GM21723 (cell line): ENCODE measurements at regions not wholly inside any gene's neighbourhood (a gene's known extent, or its start where the extent isn't known, plus 50 kb on each side); places are given as distances from the start of the nearest gene placed in this dataset.
A peak's percentile ranks its signal among the peaks of the same experiment; 100 is the strongest.

Experiments
- ATAC-seq: cut with Tn5 transposase; IDR thresholded peaks from one replicate; pipeline ENCODE4 v1.9.1; 2021; ENCODE audit warnings: mild to moderate bottlenecking, moderate library complexity; ENCODE audit not compliant: unreplicated experiment

DNA sequence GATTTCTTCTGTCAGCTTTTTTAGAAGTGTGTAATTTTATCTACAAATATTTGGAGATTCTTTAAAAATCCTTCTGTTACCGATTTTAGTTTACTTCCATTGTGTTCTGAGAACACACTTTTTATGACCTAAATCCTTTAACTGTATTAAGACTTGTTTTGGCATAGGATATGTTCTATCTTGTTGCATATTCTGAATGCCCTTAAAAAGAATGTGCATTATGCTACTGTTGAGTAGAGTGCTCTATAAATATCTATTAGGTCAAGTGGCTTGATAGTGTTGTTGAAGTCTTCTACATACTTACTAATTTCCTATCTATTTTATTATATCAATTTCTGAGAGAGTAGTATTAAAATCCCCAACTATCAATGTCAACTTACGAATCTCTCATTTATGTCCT lies 502.2 kb downstream of the MAFB start:
- ATAC-seq: no peak

DNA sequence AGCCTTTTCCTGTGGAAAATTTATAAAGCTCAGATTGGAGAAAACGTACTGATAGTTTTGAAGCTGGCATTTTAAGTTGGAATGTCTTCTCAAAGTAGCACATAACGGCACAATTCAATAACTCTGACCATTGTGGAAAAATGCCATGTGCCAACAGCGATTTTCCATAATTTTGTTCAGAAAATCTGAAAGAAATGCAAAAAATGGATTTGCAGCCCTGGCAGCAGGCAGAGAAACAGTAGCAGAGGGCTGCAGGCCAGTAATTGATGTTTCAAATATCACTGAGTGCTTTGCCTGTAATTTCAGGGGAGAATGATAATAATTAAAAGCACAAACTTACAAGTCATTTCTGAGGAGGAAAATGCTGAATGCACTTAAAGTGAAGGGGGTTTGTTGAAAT lies 507.4 kb downstream of the MAFB start:
- ATAC-seq: no peak

DNA sequence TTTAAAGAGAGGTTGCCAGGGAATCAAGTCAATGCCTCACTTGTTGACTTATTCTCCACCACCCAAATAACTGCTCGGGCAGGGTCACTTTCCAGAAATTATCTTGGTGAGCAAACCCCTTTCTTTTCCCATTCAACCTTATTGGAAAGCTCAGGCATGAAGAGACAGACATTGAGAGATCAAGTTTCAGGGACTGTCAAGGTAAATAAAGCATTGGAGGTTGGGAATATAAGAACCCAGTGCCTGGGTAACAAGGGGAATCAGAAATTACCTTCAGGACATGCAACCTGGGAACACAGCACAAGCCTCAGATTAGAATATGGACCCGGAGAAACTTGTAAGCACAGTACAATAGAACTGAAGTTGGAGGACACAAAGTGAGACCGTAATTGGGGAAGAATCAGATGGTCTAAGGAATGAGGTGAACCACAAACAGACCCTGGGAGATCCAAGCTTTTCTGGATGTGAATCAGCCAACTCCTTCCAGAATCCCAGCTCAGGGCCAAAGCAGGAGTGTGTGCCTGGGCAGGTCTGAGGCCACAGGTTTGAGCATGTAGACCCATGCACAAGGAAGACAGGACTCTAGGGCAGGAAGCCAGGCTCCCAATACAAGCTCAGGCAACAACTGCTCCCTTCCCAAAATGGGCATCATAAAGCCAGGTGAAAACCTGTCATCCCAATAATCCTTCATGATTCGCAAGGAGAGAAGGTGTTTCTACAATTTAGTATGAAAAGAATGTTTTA lies 512.8 kb downstream of the MAFB start:
- no peak for ATAC-seq

DNA sequence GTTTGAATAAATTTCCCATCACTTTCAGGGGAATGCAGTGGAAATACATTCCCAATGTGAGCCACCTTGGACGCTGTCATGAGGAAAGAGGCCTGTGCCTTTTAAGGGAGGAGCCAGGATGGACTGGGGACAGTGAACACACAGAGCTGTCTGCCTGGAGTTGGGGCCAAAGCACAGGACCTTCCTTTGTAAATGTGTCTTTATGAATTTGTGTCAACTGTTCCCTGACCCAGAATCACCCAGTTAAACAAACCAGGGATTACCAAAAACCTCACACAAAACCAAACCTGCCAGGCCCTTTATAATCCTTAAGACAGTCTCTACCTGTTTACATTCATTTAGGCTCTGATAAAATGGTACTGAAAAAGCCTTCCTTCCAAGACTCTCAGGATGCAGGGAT lies 513.7 kb downstream of the MAFB start:
- no peak for ATAC-seq

DNA sequence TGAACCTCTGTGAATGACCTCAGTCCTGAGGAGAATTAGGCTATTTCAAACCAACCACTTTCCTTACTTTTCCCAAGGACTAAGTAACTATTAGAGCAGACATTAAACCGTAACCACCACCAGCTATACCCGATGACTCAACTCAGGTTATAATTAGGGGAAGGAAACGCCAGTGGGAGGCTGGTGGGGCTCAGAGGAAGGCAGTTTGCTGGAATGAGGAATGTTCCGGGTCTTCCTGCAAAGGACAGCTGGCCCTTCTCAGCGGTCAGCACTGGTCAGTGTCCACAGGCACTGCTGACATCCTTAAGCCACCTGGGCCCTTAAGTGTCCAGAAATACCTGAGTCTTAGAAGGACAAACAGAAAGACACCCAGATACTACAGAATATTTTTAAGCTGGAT lies 515.2 kb downstream of the MAFB start:
- no peak for ATAC-seq

DNA sequence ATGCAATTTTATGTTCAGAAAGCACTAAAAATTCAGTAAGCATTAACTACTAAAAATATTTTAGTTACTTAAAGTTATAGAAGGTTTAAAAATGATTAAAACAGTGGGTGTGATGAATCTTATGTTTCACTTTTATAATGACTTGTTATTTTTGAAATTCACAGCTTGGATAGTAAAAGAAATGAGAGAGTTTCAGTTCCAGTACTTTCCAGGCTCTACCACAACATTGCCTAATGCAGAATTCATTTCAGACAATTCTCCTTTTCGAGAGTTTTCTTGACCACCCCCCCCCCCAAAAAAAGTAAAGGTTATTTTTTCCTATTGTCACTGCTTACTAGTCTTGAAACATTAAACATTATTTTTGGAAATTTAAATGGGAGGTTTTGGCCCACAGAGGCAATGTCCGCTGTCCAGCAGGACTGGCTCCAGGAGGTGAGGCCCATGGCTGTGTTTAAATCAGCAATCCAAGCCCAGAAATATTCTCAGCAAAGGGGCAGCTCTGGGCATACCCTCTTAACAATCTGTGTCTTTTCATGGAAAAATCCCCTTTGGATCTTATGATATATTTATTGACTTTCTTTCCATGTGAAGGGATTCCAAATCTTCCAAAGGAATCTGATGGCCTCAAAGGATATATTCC lies 519.9 kb downstream of the MAFB start:
- ATAC-seq: no peak

DNA sequence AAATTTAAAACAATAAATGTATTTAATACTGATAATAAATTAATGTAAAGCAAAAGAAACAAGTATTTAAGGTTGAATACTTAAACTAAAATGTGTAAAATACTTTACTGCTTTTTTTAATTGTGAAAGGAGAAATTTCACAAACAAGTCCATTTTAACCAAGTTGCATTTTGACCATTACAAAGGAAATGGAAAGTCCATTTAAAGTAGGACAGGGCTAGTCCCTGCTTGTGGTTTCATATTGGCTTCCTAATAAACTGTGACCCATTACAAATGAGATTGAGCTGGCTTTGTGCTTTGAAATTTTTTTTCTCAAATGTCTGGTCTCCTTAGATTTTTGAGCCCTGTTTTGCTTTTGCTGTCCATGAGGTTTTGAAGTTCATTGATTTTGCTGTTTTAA lies 527.6 kb downstream of the MAFB start:
- ATAC-seq: no peak

DNA sequence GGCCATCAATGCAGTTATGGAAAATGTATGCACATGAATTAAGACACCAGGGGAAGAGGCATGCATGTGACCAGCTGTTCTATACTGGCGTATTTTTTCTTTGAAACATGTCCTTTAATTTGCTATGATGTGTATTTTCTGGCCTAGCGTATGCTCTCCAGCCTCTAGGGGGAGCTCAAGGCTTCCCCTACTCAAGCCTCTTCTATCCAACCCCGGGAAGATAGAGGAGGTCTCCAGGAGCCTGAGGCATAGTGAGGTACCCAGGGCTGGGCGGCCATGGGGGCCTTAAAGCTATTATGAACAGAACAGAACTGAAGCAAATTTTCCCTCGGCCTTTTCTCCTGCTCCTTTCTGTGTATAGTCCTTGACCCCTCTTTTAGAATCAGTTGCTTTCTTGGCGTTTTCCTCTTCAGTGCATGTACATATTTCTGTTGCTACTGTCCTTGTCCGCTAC lies 528.9 kb downstream of the MAFB start:
- ATAC-seq: peak; percentile 52

DNA sequence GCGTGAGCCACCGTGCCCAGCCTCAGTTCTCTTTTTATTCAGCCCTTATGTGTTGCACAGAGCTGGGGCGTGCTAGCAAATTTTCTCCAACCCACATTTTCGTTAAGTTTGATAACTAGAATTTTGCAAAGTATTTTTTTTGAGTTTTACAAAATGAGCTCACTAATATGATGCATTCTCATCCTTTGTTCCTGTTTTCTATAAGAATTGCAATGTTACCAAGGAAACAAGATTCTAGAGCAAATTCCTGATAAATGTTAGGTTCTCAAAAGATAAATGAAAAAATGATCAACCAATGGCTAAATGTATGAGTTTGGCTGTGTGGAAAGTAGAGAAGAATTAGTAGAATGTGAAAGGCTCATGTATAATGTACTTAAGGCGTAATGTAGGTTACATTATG lies 529.8 kb downstream of the MAFB start:
- no peak for ATAC-seq

DNA sequence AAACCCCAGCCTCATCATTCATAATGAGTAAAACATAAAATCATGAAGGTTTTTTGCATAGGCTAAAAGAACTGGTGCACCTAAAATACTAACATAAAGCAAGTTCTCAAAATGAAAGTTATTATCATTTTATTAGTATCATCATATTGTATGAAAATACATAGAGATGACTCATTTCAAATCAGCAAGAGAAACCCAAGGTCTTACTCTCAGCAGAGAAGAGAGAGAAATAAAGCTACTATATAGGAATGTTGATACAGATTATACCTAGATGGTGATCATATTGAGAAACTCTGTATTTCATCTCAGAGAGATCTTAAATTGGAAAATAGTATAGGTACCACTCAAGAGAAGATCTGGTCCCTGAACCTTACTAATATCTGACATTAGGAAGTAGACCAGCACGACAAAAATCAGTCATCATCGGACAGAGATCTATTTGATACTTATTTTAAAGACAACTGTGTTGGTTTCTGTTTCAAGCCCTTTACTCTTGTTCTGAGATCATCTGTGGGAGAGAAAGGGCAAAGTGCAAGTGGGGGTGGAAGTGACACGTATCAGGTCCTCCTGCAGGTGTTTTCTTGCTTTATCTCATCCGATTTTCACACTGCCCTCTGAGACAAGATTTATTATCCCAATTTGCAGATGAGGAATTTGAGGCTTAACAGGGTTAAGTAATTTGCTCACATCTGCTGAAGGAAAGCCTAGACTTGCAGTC lies 532.3 kb downstream of the MAFB start:
- peak; percentile 95 for ATAC-seq

DNA sequence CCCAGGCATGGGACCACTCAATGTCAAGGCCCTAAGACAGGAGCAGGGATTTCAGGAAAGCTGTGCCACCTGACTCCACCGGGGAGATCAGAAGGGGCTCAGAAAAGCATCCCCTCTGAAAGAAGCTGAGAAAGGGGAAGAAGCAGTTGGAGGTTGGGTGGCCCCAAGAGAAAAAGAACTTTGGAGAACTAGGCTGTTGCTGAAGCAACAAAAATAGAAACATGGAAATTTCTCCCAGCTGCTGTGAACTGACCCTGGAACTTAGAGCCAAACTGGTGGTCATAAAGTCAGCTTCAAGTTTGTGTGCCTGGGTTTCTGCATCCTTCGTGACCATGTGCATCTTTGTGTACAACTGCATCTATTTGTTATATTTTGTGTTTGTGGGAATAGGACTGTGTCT lies 534.5 kb downstream of the MAFB start:
- no peak for ATAC-seq

DNA sequence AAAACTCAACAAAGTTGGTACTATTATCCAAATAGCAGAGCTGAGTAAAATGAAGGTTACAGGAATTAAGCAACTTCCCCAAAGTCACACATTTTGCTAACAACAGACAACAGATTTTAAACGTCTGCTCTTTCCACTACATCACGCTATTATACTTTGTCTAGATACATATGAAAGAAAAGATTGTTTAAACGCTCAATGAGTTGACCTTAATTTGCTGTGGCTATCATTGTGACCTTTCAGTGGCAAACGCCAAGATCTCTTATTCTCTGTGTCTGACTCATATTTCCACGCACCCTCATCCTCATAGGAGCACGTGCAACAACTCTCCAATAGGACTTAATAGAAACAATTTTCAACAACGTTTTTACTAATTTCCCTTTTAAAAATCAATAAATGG lies 540.1 kb downstream of the MAFB start:
- ATAC-seq: no peak

DNA sequence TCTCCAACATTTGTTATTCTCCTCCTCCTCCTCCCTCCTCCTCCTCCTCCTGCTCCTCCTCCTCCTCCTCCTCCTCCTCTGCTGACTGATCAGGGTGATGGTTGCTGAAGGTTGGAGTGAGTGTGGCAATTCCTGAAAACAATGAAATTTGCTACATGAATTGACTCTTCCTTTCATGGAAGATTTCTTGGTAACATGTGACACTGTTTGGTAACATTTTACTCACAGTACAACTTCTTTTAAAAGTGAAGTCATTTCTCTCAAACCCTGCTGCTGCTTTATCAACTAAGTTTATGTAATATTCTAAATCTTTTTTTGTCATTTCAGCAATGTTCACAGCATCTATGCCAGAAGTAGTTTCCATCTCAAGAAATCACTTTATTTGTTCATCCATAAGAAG lies 543.0 kb downstream of the MAFB start:
- ATAC-seq: no peak

DNA sequence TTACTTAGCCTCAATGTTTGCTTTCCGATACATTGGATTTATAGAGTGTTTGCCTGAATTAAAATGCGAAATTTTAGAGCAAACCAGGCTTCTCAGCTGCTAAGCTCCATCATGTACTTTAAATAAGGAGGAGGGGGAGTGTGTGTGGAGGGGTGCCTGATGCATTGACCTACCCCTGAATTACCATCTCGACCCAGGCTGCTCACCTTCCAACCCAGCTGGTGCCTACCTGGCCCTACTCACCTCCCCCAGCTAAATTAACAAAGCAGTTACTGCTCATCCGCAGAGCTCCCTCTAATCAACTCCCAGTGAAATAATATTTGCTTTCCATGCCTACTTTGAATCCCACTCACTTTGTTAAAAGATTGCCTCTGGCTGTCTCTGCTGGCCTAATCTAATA lies 544.5 kb downstream of the MAFB start:
- no peak for ATAC-seq

DNA sequence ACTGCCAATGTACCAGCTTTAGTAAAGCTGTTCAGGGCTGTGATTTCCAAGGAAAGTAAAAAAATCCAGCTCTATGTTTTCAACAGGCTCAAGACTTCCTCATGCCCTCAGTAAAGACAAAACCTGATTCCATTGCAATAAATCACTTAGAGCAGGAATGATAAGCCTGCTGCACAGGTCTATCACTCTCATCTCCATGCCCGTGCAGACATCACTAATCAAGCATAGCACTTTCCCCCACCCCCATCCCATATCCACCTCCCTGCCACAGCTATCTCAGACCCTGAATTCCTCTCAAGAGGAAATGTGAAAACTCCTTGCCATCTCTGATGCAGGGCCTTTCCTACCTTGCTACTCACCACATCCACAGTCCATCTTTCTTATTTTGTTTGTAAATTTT lies 554.9 kb downstream of the MAFB start:
- ATAC-seq: no peak

DNA sequence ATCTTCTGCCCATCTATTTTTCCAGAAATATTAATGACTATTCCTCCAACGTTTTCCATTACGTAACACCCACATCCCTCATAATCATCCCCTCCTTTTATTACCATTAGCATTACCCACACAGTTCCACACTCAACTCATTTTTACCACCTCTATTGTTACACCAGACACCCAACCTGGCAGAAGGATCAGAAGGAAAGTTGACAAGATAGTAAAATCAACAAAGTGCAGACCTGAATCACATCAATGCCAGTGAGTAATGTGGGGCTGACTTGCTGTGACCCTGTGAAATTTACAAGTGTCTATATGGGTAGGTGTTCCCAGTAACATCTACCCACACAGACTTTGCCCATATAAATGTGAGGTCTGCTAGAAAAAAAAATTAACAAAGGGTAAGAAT lies 568.2 kb downstream of the MAFB start:
- ATAC-seq: no peak

DNA sequence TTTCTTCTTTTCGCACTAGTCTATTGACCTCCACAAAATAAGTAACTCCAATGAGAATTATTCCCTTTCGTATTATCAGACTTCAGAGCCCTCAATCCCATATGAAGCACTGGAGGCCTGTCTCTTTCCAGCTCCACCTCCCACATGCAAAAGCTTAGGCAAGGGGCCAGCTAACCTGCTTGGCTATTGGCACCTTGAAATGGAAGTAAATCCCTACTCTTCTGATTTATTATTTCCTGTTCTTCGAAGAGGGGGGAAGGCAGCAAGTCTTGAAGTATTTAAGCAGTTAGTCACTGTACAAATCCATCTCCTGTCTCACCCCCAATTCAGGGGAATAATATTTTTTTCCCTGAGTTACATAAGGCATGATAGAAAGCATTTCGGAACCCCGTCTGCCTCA lies 577.8 kb downstream of the MAFB start:
- ATAC-seq: no peak

DNA sequence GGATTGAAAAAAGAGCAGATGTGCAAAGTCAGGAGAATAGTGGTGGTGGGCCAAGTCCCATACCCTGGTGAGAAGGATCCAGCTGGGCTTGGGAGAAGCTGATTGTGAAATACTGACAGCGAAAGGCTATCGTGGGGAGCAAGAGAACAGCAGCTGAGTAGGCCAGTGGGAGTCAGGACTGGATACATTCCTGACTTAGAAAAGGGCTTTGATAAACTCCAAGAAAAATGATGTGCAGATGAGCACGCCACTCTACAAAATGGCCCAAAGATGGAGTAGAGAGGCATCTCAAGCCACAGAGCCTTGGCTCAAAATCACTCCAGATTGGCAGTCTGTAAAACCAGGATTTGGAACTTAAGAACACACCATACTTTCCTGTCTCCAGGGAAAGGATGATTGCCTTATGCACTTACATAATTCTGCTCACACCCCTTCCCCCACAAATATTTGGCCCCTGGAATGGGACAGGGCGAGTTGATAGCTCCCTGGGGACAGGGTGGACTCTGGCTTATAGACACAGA lies 578.7 kb downstream of the MAFB start:
- no peak for ATAC-seq

DNA sequence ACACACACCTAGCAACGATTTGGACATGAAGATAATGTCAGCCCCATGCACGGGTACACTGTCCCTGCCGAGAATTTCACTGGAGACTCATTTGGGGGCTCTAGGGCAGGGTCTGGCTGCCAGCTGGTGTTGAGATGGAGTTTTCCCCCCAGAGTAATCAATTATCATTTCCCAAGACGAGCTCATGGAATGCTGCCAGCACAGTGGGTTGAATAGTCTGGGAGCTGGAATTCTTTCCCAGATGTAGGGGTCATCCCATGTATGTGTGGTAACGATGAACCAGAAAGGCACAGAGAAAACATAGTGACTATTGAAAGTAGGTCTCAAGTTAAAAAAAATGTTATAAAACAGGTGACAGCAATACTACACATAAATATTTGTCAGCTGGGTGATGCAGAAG lies 579.9 kb downstream of the MAFB start:
- ATAC-seq: no peak

DNA sequence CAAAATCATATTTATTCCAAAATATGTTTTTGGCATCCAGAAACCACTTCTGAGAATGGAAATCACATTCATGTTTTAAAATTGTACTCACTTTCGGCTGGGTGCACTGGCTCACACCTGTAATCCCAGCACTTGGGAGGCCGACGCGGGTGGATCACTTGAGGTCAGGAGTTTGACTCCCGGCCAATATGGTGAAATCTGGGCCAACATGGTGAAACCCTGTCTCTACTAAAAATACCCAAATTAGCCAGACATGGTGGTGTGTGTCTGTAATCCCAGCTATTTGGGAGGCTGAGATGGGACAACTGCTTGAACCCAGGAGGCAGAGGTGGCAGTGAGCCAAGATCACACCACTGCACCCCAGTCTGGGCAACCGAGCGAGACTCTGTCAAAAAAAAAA lies 580.7 kb downstream of the MAFB start:
- ATAC-seq: no peak

DNA sequence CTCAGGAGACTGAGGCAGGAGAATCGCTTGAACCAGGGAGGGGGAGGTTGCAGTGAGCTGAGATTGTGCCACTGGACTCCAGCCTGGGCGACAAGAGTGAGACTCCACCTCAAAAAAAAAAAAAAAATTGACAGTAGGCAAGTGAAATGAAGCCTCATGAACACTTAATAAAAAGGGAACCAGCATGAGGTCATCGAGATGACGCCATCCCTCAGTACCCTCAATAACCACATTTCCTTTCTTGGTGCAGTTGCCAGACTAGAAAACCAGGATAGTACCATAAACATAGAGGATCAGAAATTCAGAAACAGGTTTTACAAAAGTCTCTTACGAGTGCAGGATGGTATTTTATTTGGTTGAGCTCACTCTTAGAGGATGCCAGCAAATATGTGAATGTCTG lies 584.1 kb downstream of the MAFB start:
- ATAC-seq: no peak

DNA sequence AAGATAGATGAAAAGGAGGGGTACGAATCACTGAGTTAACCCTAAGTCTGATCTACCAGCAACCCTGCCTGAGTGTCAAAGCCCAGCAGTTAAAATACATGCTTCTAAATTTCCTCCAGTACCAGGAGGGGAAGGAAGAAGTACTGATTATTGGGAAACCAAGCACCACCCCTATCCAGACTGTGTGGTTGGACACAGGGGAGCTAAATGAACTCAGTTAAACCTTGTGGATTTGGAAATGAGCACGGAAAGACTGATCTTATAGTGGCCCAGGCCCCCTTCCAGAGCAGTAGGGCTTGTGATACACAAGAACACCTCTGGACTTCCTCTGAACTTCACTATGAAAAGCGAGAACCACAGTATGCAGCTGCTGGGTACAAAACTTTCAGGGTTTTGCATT lies 585.6 kb downstream of the MAFB start:
- ATAC-seq: no peak
